GM23338 (cell line): ENCODE measurements at regions not wholly inside any gene's neighbourhood (a gene's known extent, or its start where the extent isn't known, plus 50 kb on each side); places are given as distances from the start of the nearest gene placed in this dataset.

Experiments
- ATAC-seq: fragments of 200-7000 bp; cut with Tn5 transposase; 3 replicates; pipeline ENCODE4 v1.9.1; 2020
- DNase-seq: peaks from one replicate; pipeline ENCODE4 v3.0.0-alpha.2; 2015; ENCODE audit warnings: low spot score
- H2AFZ ChIP-seq: fragments of 200-600 bp; sonication (generic); 2 replicates; pipeline ENCODE4 v1.8.0; 2016; ENCODE audit warnings: antibody characterized with exemption, mild to moderate bottlenecking, moderate library complexity
- H3F3A ChIP-seq: fragments of 200-600 bp; sonication (generic); replicated peaks from 2 replicates; pipeline ENCODE4 v1.8.0; 2017; ENCODE audit warnings: antibody characterized with exemption, mixed run types, low read depth
- H3K27ac ChIP-seq: fragments of 200-600 bp; sonication (generic); 2 replicates; pipeline ENCODE4 v1.6.1; 2016; ENCODE audit warnings: low read depth
- H3K27me3 ChIP-seq: fragments of 200-600 bp; sonication (generic); 2 replicates; pipeline ENCODE4 v1.8.0; 2016; ENCODE audit warnings: mild to moderate bottlenecking, mixed run types, moderate library complexity; ENCODE audit not compliant: insufficient read depth
- H3K36me3 ChIP-seq: fragments of 200-600 bp; sonication (generic); 2 replicates; pipeline ENCODE4 v1.8.0; 2016; ENCODE audit warnings: mild to moderate bottlenecking; ENCODE audit not compliant: insufficient read depth
- H3K4me1 ChIP-seq: fragments of 200-600 bp; sonication (generic); 2 replicates; pipeline ENCODE4 v1.8.0; 2016; ENCODE audit warnings: mild to moderate bottlenecking, moderate library complexity; ENCODE audit not compliant: insufficient read depth
- H3K4me2 ChIP-seq: fragments of 200-600 bp; sonication (generic); 2 replicates; pipeline ENCODE4 v1.7.1; 2017; ENCODE audit warnings: mixed run types
- H3K4me3 ChIP-seq: fragments of 200-600 bp; sonication (generic); 2 replicates; pipeline ENCODE4 v1.6.1; 2016; ENCODE audit warnings: mixed run types
- H3K79me2 ChIP-seq: fragments of 200-600 bp; sonication (generic); replicated peaks from 2 replicates; pipeline ENCODE4 v1.8.0; 2017; ENCODE audit warnings: mild to moderate bottlenecking; ENCODE audit not compliant: insufficient read depth
- H3K9me2 ChIP-seq: fragments of 200-600 bp; sonication (generic); 2 replicates; pipeline ENCODE4 v1.8.0; 2017; ENCODE audit not compliant: insufficient read depth
- H4K20me1 ChIP-seq: fragments of 200-600 bp; sonication (generic); replicated peaks from 2 replicates; pipeline ENCODE4 v1.8.0; 2017; ENCODE audit warnings: mild to moderate bottlenecking; ENCODE audit not compliant: insufficient read depth
- H3K27ac Mint-ChIP-seq: 2 replicates; pipeline ENCODE4 v1.8.0; 2020; ENCODE audit warnings: inconsistent platforms, mild to moderate bottlenecking, moderate library complexity, mixed read lengths
- H3K27me3 Mint-ChIP-seq: 3 replicates; pipeline ENCODE4 v1.8.0; 2022; ENCODE audit warnings: low read depth, mild to moderate bottlenecking, moderate library complexity, mixed read lengths, inconsistent platforms; ENCODE audit not compliant: insufficient read depth, poor library complexity
- H3K36me3 Mint-ChIP-seq: 3 replicates; pipeline ENCODE4 v1.8.0; 2021; ENCODE audit warnings: low read depth, mild to moderate bottlenecking, inconsistent platforms, moderate library complexity, mixed read lengths
- H3K4me1 Mint-ChIP-seq: 3 replicates; pipeline ENCODE4 v1.8.0; 2020; ENCODE audit warnings: mild to moderate bottlenecking, inconsistent platforms, mixed read lengths
- H3K4me3 Mint-ChIP-seq: 3 replicates; pipeline ENCODE4 v1.8.0; 2021; ENCODE audit warnings: moderate library complexity, mild to moderate bottlenecking, inconsistent platforms, mixed read lengths
- H3K9me3 Mint-ChIP-seq: 3 replicates; pipeline ENCODE4 v1.8.0; 2020; ENCODE audit warnings: moderate library complexity, mild to moderate bottlenecking, inconsistent platforms, mixed read lengths
- CREB1 ChIP-seq: fragments of 250-450 bp; sonication (Bioruptor Pico); IDR thresholded peaks from 2 replicates; pipeline ENCODE4 v1.5.0; 2020; ENCODE audit warnings: low read depth, mild to moderate bottlenecking, moderate library complexity
- CTCF ChIP-seq, 2 experiments: fragments of 200-600 bp in 1 of 2; sonication (generic) in 1 of 2; conservative IDR thresholded peaks; 2 replicates each; pipeline versions ENCODE4 v1.5.1 to v1.6.1; 2016 to 2017; ENCODE audit warnings: antibody characterized with exemption in 2 of 2, low read depth in 2 of 2, mild to moderate bottlenecking in 2 of 2, moderate library complexity in 1 of 2
- EZH2 ChIP-seq: fragments of 200-600 bp; sonication (generic); IDR thresholded peaks from one replicate; pipeline ENCODE4 v1.8.0; 2017; ENCODE audit warnings: antibody characterized with exemption, mild to moderate bottlenecking, low read depth; ENCODE audit not compliant: unreplicated experiment
- EZH2phosphoT487 ChIP-seq: fragments of 200-600 bp; sonication (generic); IDR thresholded peaks from one replicate; pipeline ENCODE4 v1.8.1; 2018; ENCODE audit warnings: antibody characterized with exemption; ENCODE audit not compliant: unreplicated experiment
- JUNB ChIP-seq: IDR thresholded peaks from one replicate; pipeline ENCODE4 v1.6.1; 2016; ENCODE audit warnings: antibody characterized with exemption; ENCODE audit not compliant: unreplicated experiment
- NANOG ChIP-seq: IDR thresholded peaks from 2 replicates; pipeline ENCODE4 v1.6.1; 2016; ENCODE audit warnings: antibody characterized with exemption, borderline replicate concordance
- STAT1 ChIP-seq: IDR thresholded peaks from one replicate; pipeline ENCODE4 v1.6.1; 2016; ENCODE audit warnings: antibody characterized with exemption; ENCODE audit not compliant: unreplicated experiment
- ZNF114 ChIP-seq: fragments of 250-450 bp; sonication (Bioruptor Pico); IDR thresholded peaks from 2 replicates; pipeline ENCODE4 v1.5.0; 2020; ENCODE audit warnings: mild to moderate bottlenecking, moderate library complexity
- ZNF331 ChIP-seq: fragments of 250-450 bp; sonication (Bioruptor Pico); IDR thresholded peaks from 2 replicates; pipeline ENCODE4 v1.5.0; 2020; ENCODE audit warnings: low read depth, mild to moderate bottlenecking, moderate library complexity
- TF ChIP-seq, protein P1 (sequence below): IDR thresholded peaks from one replicate; pipeline ENCODE4 v1.6.1; 2018; ENCODE audit warnings: antibody characterized with exemption; ENCODE audit not compliant: unreplicated experiment

DNA sequence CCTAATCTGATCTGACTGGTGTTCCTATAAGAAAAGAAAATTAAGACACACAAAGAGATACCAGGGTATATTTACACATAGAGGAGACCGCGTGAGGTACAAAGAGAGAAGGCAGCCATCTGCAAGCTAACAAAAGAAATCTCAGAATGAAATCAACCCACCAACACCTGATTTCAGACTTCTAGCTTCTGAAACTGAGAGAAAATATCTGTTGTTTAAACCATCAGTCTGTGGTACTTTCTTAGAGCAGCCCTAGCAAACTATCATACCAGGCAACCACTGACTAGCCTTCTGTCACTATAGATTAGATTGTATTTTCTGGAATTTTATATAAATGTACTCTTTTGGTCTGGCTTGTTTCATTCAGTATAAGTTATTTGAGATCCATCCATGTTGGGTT lies 779.3 kb upstream of the ACO1 start:
- Histone ChIP-seq H3K9me2 (no peaks in the 10 kb centered on the region), H3K79me2 (no peaks in the 10 kb centered on the region), H3K4me3 (no peak overlapping the region), H4K20me1 (no peaks in the 10 kb centered on the region), H3K36me3 (no peaks in the 10 kb centered on the region), H3K4me1 (no peaks in the 10 kb centered on the region), H3K4me2 (no peak overlapping the region), H3K27me3 (no peaks in the 10 kb centered on the region), H2AFZ (no peak overlapping the region), H3K27ac (no peak overlapping the region), H3F3A (no peaks in the 10 kb centered on the region)
- DNase-seq (no peak), ATAC-seq (no peak)
- Mint-ChIP-seq H3K4me3 (no peak overlapping the region), H3K27ac (no peak overlapping the region), H3K36me3 (no peaks in the 10 kb centered on the region), H3K27me3 (no peaks in the 10 kb centered on the region), H3K9me3 (no peaks in the 10 kb centered on the region), H3K4me1 (peaks cover 4% of the 10 kb centered on the region)
- TF ChIP-seq, protein P1, sequence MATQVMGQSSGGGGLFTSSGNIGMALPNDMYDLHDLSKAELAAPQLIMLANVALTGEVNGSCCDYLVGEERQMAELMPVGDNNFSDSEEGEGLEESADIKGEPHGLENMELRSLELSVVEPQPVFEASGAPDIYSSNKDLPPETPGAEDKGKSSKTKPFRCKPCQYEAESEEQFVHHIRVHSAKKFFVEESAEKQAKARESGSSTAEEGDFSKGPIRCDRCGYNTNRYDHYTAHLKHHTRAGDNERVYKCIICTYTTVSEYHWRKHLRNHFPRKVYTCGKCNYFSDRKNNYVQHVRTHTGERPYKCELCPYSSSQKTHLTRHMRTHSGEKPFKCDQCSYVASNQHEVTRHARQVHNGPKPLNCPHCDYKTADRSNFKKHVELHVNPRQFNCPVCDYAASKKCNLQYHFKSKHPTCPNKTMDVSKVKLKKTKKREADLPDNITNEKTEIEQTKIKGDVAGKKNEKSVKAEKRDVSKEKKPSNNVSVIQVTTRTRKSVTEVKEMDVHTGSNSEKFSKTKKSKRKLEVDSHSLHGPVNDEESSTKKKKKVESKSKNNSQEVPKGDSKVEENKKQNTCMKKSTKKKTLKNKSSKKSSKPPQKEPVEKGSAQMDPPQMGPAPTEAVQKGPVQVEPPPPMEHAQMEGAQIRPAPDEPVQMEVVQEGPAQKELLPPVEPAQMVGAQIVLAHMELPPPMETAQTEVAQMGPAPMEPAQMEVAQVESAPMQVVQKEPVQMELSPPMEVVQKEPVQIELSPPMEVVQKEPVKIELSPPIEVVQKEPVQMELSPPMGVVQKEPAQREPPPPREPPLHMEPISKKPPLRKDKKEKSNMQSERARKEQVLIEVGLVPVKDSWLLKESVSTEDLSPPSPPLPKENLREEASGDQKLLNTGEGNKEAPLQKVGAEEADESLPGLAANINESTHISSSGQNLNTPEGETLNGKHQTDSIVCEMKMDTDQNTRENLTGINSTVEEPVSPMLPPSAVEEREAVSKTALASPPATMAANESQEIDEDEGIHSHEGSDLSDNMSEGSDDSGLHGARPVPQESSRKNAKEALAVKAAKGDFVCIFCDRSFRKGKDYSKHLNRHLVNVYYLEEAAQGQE, result no peak
- no peak for TF ChIP-seq STAT1
- TF ChIP-seq ZNF331 (CRISPR knock-in tag), result no peak
- no peak for TF ChIP-seq NANOG
- TF ChIP-seq EZH2phosphoT487, result no peak
- TF ChIP-seq CTCF (conservative IDR thresholded peaks at IDR 0.05; ENCODE audit: low read depth in 2 of 2), result no peak

GRCh38 chr9:31606678-31607077 lies 777.8 kb upstream of the ACO1 start:
- Mint-ChIP-seq H3K4me1 (peaks cover 4% of the 10 kb centered on the region), H3K9me3 (no peaks in the 10 kb centered on the region), H3K27ac (no peak overlapping the region), H3K27me3 (no peaks in the 10 kb centered on the region), H3K36me3 (no peaks in the 10 kb centered on the region), H3K4me3 (no peak overlapping the region)
- H4K20me1 ChIP-seq, result no peaks in the 10 kb centered on the region
- no peak overlapping the region for H3K4me3 ChIP-seq
- H3K36me3 ChIP-seq, result no peaks in the 10 kb centered on the region
- no peaks in the 10 kb centered on the region for H3K4me1 ChIP-seq
- no peaks in the 10 kb centered on the region for H3F3A ChIP-seq
- H3K79me2 ChIP-seq, result no peaks in the 10 kb centered on the region
- no peak overlapping the region for H2AFZ ChIP-seq
- H3K27ac ChIP-seq, result no peak overlapping the region
- no peaks in the 10 kb centered on the region for H3K27me3 ChIP-seq
- DNase-seq (no peak), ATAC-seq (no peak)
- H3K9me2 ChIP-seq, result no peaks in the 10 kb centered on the region
- no peak overlapping the region for H3K4me2 ChIP-seq
- TF ChIP-seq JUNB, result no peak
- TF ChIP-seq CREB1 (CRISPR knock-in tag), result no peak
- TF ChIP-seq, protein P1, result no peak
- TF ChIP-seq EZH2, result no peak
- TF ChIP-seq EZH2phosphoT487, result no peak
- no peak for TF ChIP-seq STAT1
- TF ChIP-seq ZNF114 (CRISPR knock-in tag), result no peak
